Brain microvascular endothelial cell (primary cell): ENCODE measurements at regions not wholly inside any gene's neighbourhood (a gene's known extent, or its start where the extent isn't known, plus 50 kb on each side); places are given as distances from the start of the nearest gene placed in this dataset.
A peak's percentile ranks its signal among the peaks of the same experiment; 100 is the strongest.

Experiments used
- DNase-seq: peaks from one replicate; pipeline ENCODE4 v3.0.0-alpha.2; 2020
- H3K27ac ChIP-seq: fragments of 250-450 bp; sonication (Bioruptor Pico); 2 replicates; pipeline ENCODE4 v1.5.1; 2020; ENCODE audit warnings: mild to moderate bottlenecking, moderate library complexity
- H3K27me3 ChIP-seq: fragments of 250-450 bp; sonication (Bioruptor Pico); replicated peaks from 2 replicates; pipeline ENCODE4 v1.5.1; 2020; ENCODE audit warnings: mild to moderate bottlenecking
- H3K36me3 ChIP-seq: fragments of 250-450 bp; sonication (Bioruptor Pico); replicated peaks from 2 replicates; pipeline ENCODE4 v1.5.1; 2020; ENCODE audit warnings: mild to moderate bottlenecking
- H3K4me3 ChIP-seq: 2 replicates; pipeline ENCODE4 v1.5.1; 2011; ENCODE audit warnings: low read depth, mild to moderate bottlenecking, control low read depth, low read length, moderate library complexity
- in situ Hi-C: cut with HindIII; loops from 2 replicates; pipeline ENCODE4 v1.10.0; 2017; ENCODE audit warnings: low sequenced_read_pairs, low pct_ligation_motif_present
- TF ChIP-seq, protein P1 (sequence below): IDR thresholded peaks from 2 replicates; pipeline ENCODE4 v1.5.1; 2011; ENCODE audit warnings: low read depth, mild to moderate bottlenecking, moderate library complexity, low read length, control low read depth, inconsistent platforms; ENCODE audit errors: missing control alignments

DNA sequence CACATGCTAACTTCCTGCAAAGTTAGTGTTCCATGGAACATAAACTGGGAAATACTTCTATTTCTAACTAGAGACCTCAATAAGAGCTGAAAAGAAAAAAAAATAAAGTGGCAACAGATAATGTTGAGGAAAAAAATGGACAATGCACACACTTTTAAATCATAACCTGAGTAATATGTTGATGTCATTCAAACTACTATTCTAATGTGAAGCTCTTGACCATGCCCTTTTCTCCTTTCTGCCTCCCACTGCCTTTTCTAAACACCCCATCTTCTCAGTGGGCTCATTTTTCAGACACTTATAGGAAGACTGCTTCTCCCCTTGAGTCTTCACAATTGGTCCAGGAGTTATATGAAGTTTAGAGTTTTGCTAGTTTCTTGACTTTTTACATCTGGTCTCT is 280.9 kb upstream of the NT5C1B start:
- TF ChIP-seq, protein P1, sequence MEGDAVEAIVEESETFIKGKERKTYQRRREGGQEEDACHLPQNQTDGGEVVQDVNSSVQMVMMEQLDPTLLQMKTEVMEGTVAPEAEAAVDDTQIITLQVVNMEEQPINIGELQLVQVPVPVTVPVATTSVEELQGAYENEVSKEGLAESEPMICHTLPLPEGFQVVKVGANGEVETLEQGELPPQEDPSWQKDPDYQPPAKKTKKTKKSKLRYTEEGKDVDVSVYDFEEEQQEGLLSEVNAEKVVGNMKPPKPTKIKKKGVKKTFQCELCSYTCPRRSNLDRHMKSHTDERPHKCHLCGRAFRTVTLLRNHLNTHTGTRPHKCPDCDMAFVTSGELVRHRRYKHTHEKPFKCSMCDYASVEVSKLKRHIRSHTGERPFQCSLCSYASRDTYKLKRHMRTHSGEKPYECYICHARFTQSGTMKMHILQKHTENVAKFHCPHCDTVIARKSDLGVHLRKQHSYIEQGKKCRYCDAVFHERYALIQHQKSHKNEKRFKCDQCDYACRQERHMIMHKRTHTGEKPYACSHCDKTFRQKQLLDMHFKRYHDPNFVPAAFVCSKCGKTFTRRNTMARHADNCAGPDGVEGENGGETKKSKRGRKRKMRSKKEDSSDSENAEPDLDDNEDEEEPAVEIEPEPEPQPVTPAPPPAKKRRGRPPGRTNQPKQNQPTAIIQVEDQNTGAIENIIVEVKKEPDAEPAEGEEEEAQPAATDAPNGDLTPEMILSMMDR: no peak
- no peak for DNase-seq

DNA sequence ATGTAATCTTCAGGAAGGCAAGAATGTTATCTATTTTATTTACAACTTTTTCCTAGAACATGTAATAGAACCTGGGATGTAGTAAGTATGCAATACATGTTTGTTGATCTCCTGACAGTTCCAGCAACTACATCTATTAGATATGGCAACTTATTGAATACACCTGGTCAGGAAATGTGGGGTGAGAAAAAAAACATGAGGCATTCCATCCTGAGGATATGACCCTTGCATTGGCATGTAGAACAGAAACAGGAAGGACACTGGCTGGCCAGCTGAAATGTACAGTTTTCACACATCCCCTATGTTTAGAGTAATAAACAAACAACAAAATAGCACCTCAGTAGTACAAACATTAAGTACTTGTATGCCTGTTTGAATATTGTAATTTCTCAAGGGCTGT is 272.6 kb upstream of the NT5C1B start:
- H3K36me3 ChIP-seq: no peaks in the 10 kb centered on the region
- TF ChIP-seq, protein P1: no peak
- no peaks in the 10 kb centered on the region for H3K27me3 ChIP-seq
- no peak for DNase-seq
- no peak overlapping the region for H3K27ac ChIP-seq
- in situ Hi-C loops: no loop called here
- no peak overlapping the region for H3K4me3 ChIP-seq

More for the DNA sequence above, 280.9 kb upstream of the NT5C1B start:
- Histone ChIP-seq H3K27ac (no peak overlapping the region), H3K36me3 (no peaks in the 10 kb centered on the region), H3K27me3 (no peaks in the 10 kb centered on the region), H3K4me3 (no peak overlapping the region)
- in situ Hi-C loops: no loop called here

DNA sequence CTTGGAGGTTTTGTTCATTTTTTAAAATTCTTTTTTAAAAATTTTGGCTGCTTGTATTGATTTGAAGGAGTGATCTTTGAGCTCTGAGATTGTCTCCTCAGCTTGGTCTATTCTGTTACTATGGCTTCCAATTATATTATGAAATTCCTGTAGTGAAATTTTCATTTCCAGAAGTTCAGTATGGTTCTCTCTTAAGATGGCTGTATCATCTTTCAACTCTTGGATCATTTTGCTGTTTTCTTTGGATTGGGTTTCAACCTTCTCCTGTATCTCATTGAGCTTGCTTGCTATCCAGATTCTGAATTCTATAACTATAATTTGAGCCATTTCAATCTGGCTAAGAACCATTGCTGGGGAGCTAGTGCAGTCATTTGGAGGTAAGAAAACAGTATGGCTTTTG is 270.8 kb upstream of the NT5C1B start:
- Histone ChIP-seq H3K27me3 (no peaks in the 10 kb centered on the region), H3K36me3 (no peaks in the 10 kb centered on the region), H3K4me3 (no peak overlapping the region), H3K27ac (no peak overlapping the region)
- TF ChIP-seq, protein P1: no peak
- in situ Hi-C loops: no loop called here
- no peak for DNase-seq

DNA sequence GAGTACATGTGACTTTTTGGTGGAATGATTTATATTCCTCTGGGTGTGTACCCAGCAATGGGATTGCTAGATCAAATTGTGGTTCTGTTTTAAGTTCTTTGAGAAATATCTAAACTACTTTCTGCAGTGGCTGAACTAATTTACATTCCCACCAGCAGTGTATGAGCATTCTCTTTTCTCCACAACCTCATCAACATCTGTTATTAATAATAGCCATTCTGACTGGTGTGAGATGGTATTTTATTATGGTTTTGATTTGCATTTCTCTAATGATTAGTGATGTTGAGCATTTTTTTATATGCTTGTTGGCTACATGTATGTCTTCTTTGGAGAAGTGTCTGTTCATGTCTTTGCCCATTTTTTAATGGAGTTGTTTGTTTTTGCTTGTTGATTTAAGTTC is 267.4 kb upstream of the NT5C1B start:
- in situ Hi-C loops: no loop called here
- DNase-seq: no peak
- Histone ChIP-seq H3K4me3 (no peak overlapping the region), H3K27ac (no peak overlapping the region), H3K36me3 (no peaks in the 10 kb centered on the region), H3K27me3 (no peaks in the 10 kb centered on the region)
- TF ChIP-seq, protein P1: no peak

DNA sequence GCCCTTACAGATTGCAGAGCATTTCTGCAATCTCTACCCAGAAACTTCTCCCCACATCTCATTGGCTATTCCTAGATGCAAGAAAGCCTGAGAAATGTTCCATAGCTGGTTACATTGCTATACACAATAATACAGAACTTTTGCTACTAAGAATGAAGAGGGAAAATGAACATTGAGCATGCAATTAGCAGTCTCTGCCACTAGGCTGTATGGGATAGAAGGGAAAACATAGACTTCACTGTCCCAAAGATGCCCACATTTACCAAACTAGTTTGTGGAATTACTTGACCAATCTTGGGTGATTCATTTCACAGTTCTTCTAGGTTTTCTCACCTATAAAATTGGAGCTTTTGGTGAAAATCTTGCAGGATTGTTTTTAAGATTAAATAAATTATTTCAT is 265.7 kb upstream of the NT5C1B start:
- Histone ChIP-seq H3K36me3 (no peaks in the 10 kb centered on the region), H3K4me3 (no peak overlapping the region), H3K27me3 (no peaks in the 10 kb centered on the region), H3K27ac (no peak overlapping the region)
- TF ChIP-seq, protein P1: peak; percentile 58
- peak; percentile 16 for DNase-seq
- in situ Hi-C loops: no loop called here

GRCh38 chr2:18849841-18850578 is 260.6 kb upstream of the NT5C1B start:
- no peak for DNase-seq
- in situ Hi-C loops: no loop called here
- H3K4me3 ChIP-seq: no peak overlapping the region
- H3K27ac ChIP-seq: no peak overlapping the region
- no peaks in the 10 kb centered on the region for H3K27me3 ChIP-seq
- TF ChIP-seq, protein P1: no peak
- H3K36me3 ChIP-seq: no peaks in the 10 kb centered on the region
